Vagina (tissue), 2 donors: ENCODE measurements at regions not wholly inside any gene's neighbourhood (a gene's known extent, or its start where the extent isn't known, plus 50 kb on each side); places are given as distances from the start of the nearest gene placed in this dataset.

Source experiments
- CTCF ChIP-seq, 3 experiments: fragments of 450-650 bp in 2 of 3; fragments of 200-600 bp in 1 of 3; sonication (generic) in 1 of 3; IDR thresholded peaks; one replicate each; pipeline ENCODE4 v1.5.1; 2017 to 2019; ENCODE audit warnings: antibody characterized with exemption in 3 of 3, mild to moderate bottlenecking in 2 of 3, moderate library complexity in 2 of 3
- POLR2A ChIP-seq, 2 donors: fragments of 450-650 bp; IDR thresholded peaks; one replicate each; pipeline ENCODE4 v1.6.1; 2017; ENCODE audit warnings: antibody characterized with exemption in 2 of 2, mild to moderate bottlenecking in 2 of 2, moderate library complexity in 2 of 2
- POLR2AphosphoS5 ChIP-seq, 2 donors: sonication (generic); formaldehyde crosslinking; IDR thresholded peaks; one replicate each; pipeline ENCODE4 v1.9.0; 2017; ENCODE audit warnings: antibody characterized with exemption in 2 of 2, mild to moderate bottlenecking in 2 of 2, low read depth in 1 of 2; ENCODE audit not compliant: insufficient read depth in 1 of 2

DNA sequence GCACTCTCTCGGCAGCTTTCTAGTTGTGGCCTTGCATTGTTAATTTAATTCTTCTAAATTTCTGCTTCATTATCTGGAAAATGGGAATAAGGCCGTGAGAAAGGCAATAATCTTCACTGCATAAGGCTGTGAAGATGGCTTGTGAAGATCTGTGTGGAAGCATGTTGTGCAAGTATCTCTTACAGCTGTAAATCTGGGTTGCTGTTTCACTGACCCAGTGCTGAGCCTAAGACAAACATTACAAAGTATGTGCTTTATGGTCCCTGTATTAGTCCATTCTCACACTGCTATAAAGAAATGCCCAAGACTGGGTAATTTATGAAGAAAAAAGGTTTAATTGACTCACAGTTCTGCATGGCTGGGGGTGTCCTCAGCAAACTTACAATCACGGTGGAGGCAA, 101.0 kb upstream of the PTPRR start:
- TF ChIP-seq POLR2A (IDR thresholded peaks at IDR 0.05) (no peak), POLR2AphosphoS5 (IDR thresholded peaks at IDR 0.05; ENCODE audit: insufficient read depth in 1 of 2, low read depth in 1 of 2) (no peak), CTCF (IDR thresholded peaks at IDR 0.05) (no peak)
